ENCODE measurements at regions not wholly inside any gene's neighbourhood (a gene's known extent, or its start where the extent isn't known, plus 50 kb on each side); places are given as distances from the start of the nearest gene placed in this dataset.

DNA sequence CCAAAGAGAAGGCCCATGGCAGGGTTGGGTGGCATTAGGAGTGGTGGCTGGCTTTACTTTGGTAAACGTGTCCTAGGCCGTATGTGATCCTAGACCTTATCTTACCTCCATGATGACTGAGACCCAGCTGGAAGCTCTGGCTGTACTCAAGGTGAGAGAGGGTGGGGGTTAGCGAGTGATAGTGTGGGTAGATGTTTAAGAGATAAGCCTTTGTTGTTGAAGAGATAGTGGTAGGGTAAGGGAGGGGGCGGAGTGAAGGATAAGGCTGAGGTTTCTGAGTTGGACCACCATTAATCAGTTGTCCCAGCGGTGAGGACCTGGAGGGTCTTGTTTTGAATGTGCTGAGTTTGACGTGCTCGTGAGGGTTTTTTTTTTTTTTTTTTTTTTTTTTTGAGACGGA, 61.5 kb upstream of the ULK4 start:
- POLR2A ChIA-PET: interaction anchor here (0.7 kb wide), 1 partner anchor 9 kb away, joined by 5 read pairs; no protein-coding TSS in a partner anchor
- WGBS (ENCODE audit: insufficient coverage): 82% methylated on average over 4 of the region's 8 CpGs
- Histone ChIP-seq H3K27me3 (replicated peaks in 1 of 4; ENCODE audit: control extremely low read depth in 1 of 4, control insufficient read depth in 3 of 4, insufficient read depth in 4 of 4, low read length in 3 of 4) (no peaks in the 10 kb centered on the region), H4K20me1 (ENCODE audit: control insufficient read depth, insufficient read depth, low read length, poor library complexity, severe bottlenecking) (peaks cover 90% of the 10 kb centered on the region), H3K4me3 (ENCODE audit: control extremely low read depth in 1 of 5, extremely low read depth in 1 of 5, insufficient read depth in 1 of 5, low read depth in 2 of 5, low read length in 4 of 5) (no peak overlapping the region), H2AFZ (ENCODE audit: insufficient read depth, low read depth, low read length, poor library complexity, severe bottlenecking) (no peak overlapping the region), H3K79me2 (ENCODE audit: control insufficient read depth, insufficient read depth, low read length) (peaks cover 100% of the 10 kb centered on the region), H3K4me1 (ENCODE audit: control insufficient read depth in 2 of 2, insufficient read depth in 2 of 2, low read length in 2 of 2) (peaks cover 69 to 76% of the 10 kb centered on the region in 2 donors), H3K36me3 (replicated peaks in 1 of 2; ENCODE audit: control extremely low read depth in 1 of 2, control insufficient read depth in 1 of 2, extremely low read depth in 1 of 2, insufficient read depth in 2 of 2, low read length in 1 of 2) (no peaks in the 10 kb centered on the region), H3K9me3 (ENCODE audit: control extremely low read depth in 1 of 3, control insufficient read depth in 2 of 3, insufficient read depth in 1 of 3, low read length in 2 of 3) (peaks cover 0 to under 1% (median 0%) of the 10 kb centered on the region in 3 donors), H3K4me2 (replicated peaks; ENCODE audit: low read depth, low read length, poor library complexity, severe bottlenecking) (peak overlapping the region; percentile 18), H3K9ac (ENCODE audit: low read length) (no peak overlapping the region), H3K27ac (ENCODE audit: low read length in 2 of 2) (peak overlapping the region in 1 of 2 donors; percentile 53)
- Mint-ChIP-seq H3K27me3 (no peaks in the 10 kb centered on the region), H3K4me1 (peaks cover 82% of the 10 kb centered on the region), H3K27ac (peak overlapping the region; percentile 65), H3K9me3 (ENCODE audit: insufficient read depth) (no peaks in the 10 kb centered on the region), H3K4me3 (peak overlapping the region; percentile 44)
- TF ChIP-seq, protein P1, sequence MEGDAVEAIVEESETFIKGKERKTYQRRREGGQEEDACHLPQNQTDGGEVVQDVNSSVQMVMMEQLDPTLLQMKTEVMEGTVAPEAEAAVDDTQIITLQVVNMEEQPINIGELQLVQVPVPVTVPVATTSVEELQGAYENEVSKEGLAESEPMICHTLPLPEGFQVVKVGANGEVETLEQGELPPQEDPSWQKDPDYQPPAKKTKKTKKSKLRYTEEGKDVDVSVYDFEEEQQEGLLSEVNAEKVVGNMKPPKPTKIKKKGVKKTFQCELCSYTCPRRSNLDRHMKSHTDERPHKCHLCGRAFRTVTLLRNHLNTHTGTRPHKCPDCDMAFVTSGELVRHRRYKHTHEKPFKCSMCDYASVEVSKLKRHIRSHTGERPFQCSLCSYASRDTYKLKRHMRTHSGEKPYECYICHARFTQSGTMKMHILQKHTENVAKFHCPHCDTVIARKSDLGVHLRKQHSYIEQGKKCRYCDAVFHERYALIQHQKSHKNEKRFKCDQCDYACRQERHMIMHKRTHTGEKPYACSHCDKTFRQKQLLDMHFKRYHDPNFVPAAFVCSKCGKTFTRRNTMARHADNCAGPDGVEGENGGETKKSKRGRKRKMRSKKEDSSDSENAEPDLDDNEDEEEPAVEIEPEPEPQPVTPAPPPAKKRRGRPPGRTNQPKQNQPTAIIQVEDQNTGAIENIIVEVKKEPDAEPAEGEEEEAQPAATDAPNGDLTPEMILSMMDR (IDR thresholded peaks at IDR 0.05): no peak
- intact Hi-C loops (cut with micrococcal nuclease): no loop called here
- ATAC-seq (ENCODE audit: low read depth): no peak
- CTCF ChIA-PET: no interaction called here
- DNase-seq: no peak

DNA sequence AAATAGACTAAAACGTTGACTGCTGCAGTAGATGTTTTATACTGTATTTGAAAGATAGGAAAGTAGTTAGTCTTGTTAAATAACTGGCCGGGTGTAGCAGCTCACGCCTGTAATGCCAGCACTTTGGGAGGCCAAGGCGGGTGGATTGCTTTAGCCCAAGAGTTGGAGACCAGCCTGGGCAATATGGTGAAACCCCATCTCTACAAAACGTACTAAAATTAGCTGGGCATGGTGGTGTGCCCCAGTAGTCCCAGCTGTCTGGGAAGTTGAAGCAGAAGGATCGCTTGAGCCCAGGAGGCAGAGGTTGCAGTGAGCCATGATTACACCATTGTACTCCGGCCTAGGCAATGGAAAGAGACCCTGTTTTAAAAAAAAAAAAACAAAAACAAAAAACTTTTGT, 60.5 kb upstream of the ULK4 start:
- H3K36me3 ChIP-seq (replicated peaks in 1 of 2; ENCODE audit: control extremely low read depth in 1 of 2, control insufficient read depth in 1 of 2, extremely low read depth in 1 of 2, insufficient read depth in 2 of 2, low read length in 1 of 2): no peaks in the 10 kb centered on the region
- Mint-ChIP-seq H3K9me3 (ENCODE audit: insufficient read depth) (no peaks in the 10 kb centered on the region), H3K4me3 (no peak overlapping the region), H3K27ac (peak overlapping the region; percentile 69), H3K4me1 (peaks cover 88% of the 10 kb centered on the region), H3K27me3 (no peaks in the 10 kb centered on the region)
- intact Hi-C loops (cut with micrococcal nuclease): no loop called here
- H3K27me3 ChIP-seq (replicated peaks in 1 of 4; ENCODE audit: control extremely low read depth in 1 of 4, control insufficient read depth in 3 of 4, insufficient read depth in 4 of 4, low read length in 3 of 4): no peaks in the 10 kb centered on the region
- no peak for DNase-seq
- H3K27ac ChIP-seq (ENCODE audit: low read length in 2 of 2): no peak overlapping the region
- POLR2A ChIA-PET: interaction anchor here (0.7 kb wide), 2 partner anchors 13 to 53 kb away, joined by 4 to 8 read pairs; no protein-coding TSS in a partner anchor
- no peak overlapping the region for H3K4me2 ChIP-seq (replicated peaks; ENCODE audit: low read depth, low read length, poor library complexity, severe bottlenecking)
- ATAC-seq (ENCODE audit: low read depth): no peak
- WGBS (ENCODE audit: insufficient coverage): 95% methylated on average over 4 of the region's 7 CpGs
- no peak overlapping the region for H2AFZ ChIP-seq (ENCODE audit: insufficient read depth, low read depth, low read length, poor library complexity, severe bottlenecking)
- H3K4me1 ChIP-seq (ENCODE audit: control insufficient read depth in 2 of 2, insufficient read depth in 2 of 2, low read length in 2 of 2): peaks cover 74 to 81% of the 10 kb centered on the region in 2 donors
- peaks cover 92% of the 10 kb centered on the region for H4K20me1 ChIP-seq (ENCODE audit: control insufficient read depth, insufficient read depth, low read length, poor library complexity, severe bottlenecking)
- CTCF ChIA-PET: interaction anchor here (0.6 to 1.0 kb wide), 2 partner anchors 169 to 1445 kb away, joined by 3 read pairs; no protein-coding TSS in a partner anchor
- H3K9ac ChIP-seq (ENCODE audit: low read length): no peak overlapping the region
- no peak overlapping the region for H3K4me3 ChIP-seq (ENCODE audit: control extremely low read depth in 1 of 5, extremely low read depth in 1 of 5, insufficient read depth in 1 of 5, low read depth in 2 of 5, low read length in 4 of 5)
- no peak for TF ChIP-seq EZH2 (IDR thresholded peaks at IDR 0.05; ENCODE audit: borderline replicate concordance, insufficient read depth, low read depth, low read length, poor library complexity, severe bottlenecking)
- TF ChIP-seq, protein P1 (IDR thresholded peaks at IDR 0.05): no peak
- H3K79me2 ChIP-seq (ENCODE audit: control insufficient read depth, insufficient read depth, low read length): peaks cover 100% of the 10 kb centered on the region
- no peaks in the 10 kb centered on the region for H3K9me3 ChIP-seq (ENCODE audit: control extremely low read depth in 1 of 3, control insufficient read depth in 2 of 3, insufficient read depth in 1 of 3, low read length in 2 of 3)
